GM06990 (cell line): ENCODE measurements at regions not wholly inside any gene's neighbourhood (a gene's known extent, or its start where the extent isn't known, plus 50 kb on each side); places are given as distances from the start of the nearest gene placed in this dataset.

Experiments used
- DNase-seq: peaks from one replicate; pipeline ENCODE4 v3.0.0-alpha.2; 2011; ENCODE audit not compliant: insufficient read length; ENCODE audit errors: extremely low read depth
- H3K27me3 ChIP-seq: replicated peaks from 2 replicates; pipeline ENCODE4 v1.6.0; 2011; ENCODE audit warnings: low read length; ENCODE audit not compliant: control insufficient read depth, insufficient read depth
- H3K36me3 ChIP-seq: 2 replicates; pipeline ENCODE4 v1.5.1; 2011; ENCODE audit warnings: low read length; ENCODE audit not compliant: control insufficient read depth, insufficient read depth
- H3K4me3 ChIP-seq: replicated peaks from 2 replicates; pipeline ENCODE4 v1.5.1; 2011; ENCODE audit warnings: low read depth, mild to moderate bottlenecking, control low read depth, low read length
- CTCF ChIP-seq: IDR thresholded peaks from 2 replicates; pipeline ENCODE4 v1.5.1; 2011; ENCODE audit warnings: low read length, control low read depth, mild to moderate bottlenecking, inconsistent platforms; ENCODE audit not compliant: insufficient read depth, poor library complexity, severe bottlenecking

- H3K36me3 ChIP-seq: no peaks in the 10 kb centered on the region
- no peak overlapping the region for H3K4me3 ChIP-seq
- TF ChIP-seq CTCF: no peak
- H3K27me3 ChIP-seq: no peaks in the 10 kb centered on the region; the same call in 1 of the 2 replicates
- no peak for DNase-seq
These were observed 82.0 kb upstream of the OR5AK2 start for GRCh38 chr11:56906683-56907148.

- Histone ChIP-seq H3K27me3 (no peaks in the 10 kb centered on the region; the same call in 1 of the 2 replicates), H3K4me3 (no peak overlapping the region), H3K36me3 (no peaks in the 10 kb centered on the region)
- no peak for DNase-seq
- TF ChIP-seq CTCF: no peak
These were observed 82.8 kb upstream of the OR5AK2 start for GRCh38 chr11:56905936-56906335.

DNA sequence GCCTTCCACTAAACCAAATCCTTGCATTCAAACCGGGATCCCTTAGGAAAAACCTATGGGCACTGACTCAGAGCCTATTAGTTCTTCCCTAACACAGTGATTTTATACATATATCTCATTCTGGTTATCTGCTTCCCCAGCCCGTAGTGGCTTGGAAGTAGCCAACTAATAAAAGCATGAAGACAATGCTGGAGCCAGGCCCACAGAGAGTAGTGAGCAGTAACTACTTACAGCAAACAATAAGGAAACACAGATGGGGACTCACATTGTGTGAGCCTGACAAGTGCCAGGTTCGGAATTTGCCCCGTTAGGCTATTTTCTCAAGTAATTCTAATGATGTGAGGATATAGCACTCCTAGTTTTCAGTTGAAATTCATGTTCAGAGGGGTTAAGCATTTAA lies 83.3 kb upstream of the OR5AK2 start:
- TF ChIP-seq CTCF: no peak
- Histone ChIP-seq H3K27me3 (no peaks in the 10 kb centered on the region; the same call in 1 of the 2 replicates), H3K36me3 (no peaks in the 10 kb centered on the region), H3K4me3 (no peak overlapping the region)
- DNase-seq: no peak

DNA sequence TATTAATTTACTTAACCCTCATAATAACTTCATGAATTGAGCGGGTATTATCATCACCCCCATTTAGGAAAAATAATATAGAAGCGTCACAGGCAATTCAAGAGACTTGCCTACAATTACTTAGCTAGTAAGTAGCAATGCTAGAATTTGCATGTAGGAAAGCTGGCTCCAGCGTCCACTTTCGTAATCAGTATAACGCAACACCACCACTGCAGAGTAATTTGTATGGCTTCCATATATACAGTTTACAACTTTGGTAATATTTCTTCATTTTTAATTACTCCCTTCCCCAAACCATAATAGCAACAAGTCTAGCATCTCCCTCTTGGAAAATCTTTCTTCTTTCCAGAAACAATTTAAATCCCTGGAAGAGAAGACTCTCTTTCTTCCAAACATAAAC lies 89.9 kb upstream of the OR5AK2 start:
- no peaks in the 10 kb centered on the region for H3K36me3 ChIP-seq
- no peak for DNase-seq
- H3K4me3 ChIP-seq: no peak overlapping the region
- no peaks in the 10 kb centered on the region; the same call in 1 of the 2 replicates for H3K27me3 ChIP-seq
- no peak for TF ChIP-seq CTCF

DNA sequence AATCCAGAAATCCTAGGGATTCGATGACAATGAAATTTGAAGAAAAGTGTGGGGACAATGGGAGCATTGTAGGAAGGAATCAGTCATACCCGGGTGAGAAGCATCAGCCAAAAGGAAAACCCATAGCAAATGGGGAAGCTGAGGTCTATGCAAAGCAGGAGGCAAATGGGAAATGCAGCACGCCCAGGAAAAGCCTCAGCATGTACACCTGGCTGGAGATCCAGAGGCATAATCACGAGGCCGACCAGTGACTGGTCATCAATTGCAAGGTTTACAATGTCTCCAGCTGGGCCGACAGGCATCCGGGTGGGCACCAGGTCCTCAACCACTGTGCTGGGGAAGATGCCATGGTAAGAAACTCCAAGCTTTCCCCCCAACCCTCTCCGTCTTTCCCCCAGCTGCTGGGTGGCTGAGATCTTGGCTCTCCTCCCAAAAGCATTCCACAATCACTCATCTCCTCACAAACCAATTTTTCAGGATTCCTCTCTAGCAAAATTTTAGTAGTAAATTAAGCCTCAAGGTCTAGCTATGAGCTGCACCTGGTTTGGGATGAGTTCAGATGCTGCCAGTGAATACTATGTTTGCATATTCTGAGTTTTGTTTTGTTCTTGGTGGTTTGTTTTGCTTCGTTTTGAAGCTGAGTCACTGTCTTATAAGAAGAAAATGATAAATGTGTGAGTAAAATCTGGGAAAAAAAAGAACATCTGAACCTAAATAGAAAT lies 98.0 kb upstream of the OR5AK2 start:
- H3K4me3 ChIP-seq: no peak overlapping the region
- DNase-seq: no peak
- TF ChIP-seq CTCF: no peak
- no peaks in the 10 kb centered on the region for H3K27me3 ChIP-seq
- no peaks in the 10 kb centered on the region for H3K36me3 ChIP-seq
